ENCODE measurements at regions not wholly inside any gene's neighbourhood (a gene's known extent, or its start where the extent isn't known, plus 50 kb on each side); places are given as distances from the start of the nearest gene placed in this dataset.
A peak's percentile ranks its signal among the peaks of the same experiment; 100 is the strongest.

GRCh38 chr5:160970605-160971191 lies 118.7 kb upstream of the ATP10B start:
- TF ChIP-seq CTCF (IDR thresholded peaks at IDR 0.05 in 8 of 11, conservative IDR thresholded peaks at IDR 0.05 in 3 of 11) (peak in 2 of 11 experiments; percentile 23 to 30), POLR2A (IDR thresholded peaks at IDR 0.05) (no peak)

Measured in spleen (tissue), 7 donors.